ENCODE measurements at regions not wholly inside any gene's neighbourhood (a gene's known extent, or its start where the extent isn't known, plus 50 kb on each side); places are given as distances from the start of the nearest gene placed in this dataset.

GRCh38 chr10:1824928-1825327 is 87.6 kb upstream of the ADARB2 start:
- TF ChIP-seq EZH2phosphoT487 (IDR thresholded peaks at IDR 0.05; ENCODE audit: low read depth, severe bottlenecking, unreplicated experiment) = no peak
- TF ChIP-seq EZH2 (IDR thresholded peaks at IDR 0.05; ENCODE audit: borderline replicate concordance) = no peak
